Natural killer cell (primary cell): ENCODE measurements at regions not wholly inside any gene's neighbourhood (a gene's known extent, or its start where the extent isn't known, plus 50 kb on each side); places are given as distances from the start of the nearest gene placed in this dataset.

ENCODE experiments used
- ATAC-seq, 3 donors: fragments of 150-1000 bp in 2 of 3; fragments of 200-7000 bp in 1 of 3; cut with Tn5 transposase; 1 replicate in 1 of 3; 2 replicates in 2 of 3; pipeline ENCODE4 v1.10.0; 2021; ENCODE audit warnings: mild to moderate bottlenecking in 2 of 3, moderate library complexity in 2 of 3
- DNase-seq, 2 donors: peaks; one replicate each; pipeline versions ENCODE4 v3.0.0 to v3.0.0-alpha.2; 2013 to 2021; ENCODE audit warnings: mixed read lengths in 1 of 2
- H3K27ac ChIP-seq: one replicate; pipeline ENCODE4 v1.5.1; 2013; ENCODE audit warnings: mild to moderate bottlenecking, low read length
- H3K27me3 ChIP-seq: one replicate; pipeline ENCODE4 v1.6.1; 2013; ENCODE audit warnings: low read length; ENCODE audit not compliant: control insufficient read depth, insufficient read depth
- H3K36me3 ChIP-seq: one replicate; pipeline ENCODE4 v1.6.1; 2013; ENCODE audit warnings: low read length; ENCODE audit not compliant: control insufficient read depth, insufficient read depth
- H3K4me1 ChIP-seq: one replicate; pipeline ENCODE4 v1.6.1; 2013; ENCODE audit warnings: low read length; ENCODE audit not compliant: control insufficient read depth, insufficient read depth
- H3K4me3 ChIP-seq: one replicate; pipeline ENCODE4 v1.5.1; 2013; ENCODE audit warnings: low read length
- H3K9me3 ChIP-seq: one replicate; pipeline ENCODE4 v1.6.1; 2013; ENCODE audit warnings: low read length; ENCODE audit not compliant: control insufficient read depth, insufficient read depth
- H3K27ac Mint-ChIP-seq, 2 donors: one replicate each; pipeline ENCODE4 v1.8.0; 2022; ENCODE audit warnings: mild to moderate bottlenecking in 2 of 2, mixed read lengths in 2 of 2, moderate library complexity in 1 of 2
- H3K27me3 Mint-ChIP-seq, 2 donors: one replicate each; pipeline ENCODE4 v1.8.0; 2022; ENCODE audit warnings: low read depth in 2 of 2, mixed read lengths in 2 of 2
- H3K36me3 Mint-ChIP-seq: one replicate; pipeline ENCODE4 v1.8.0; 2022; ENCODE audit warnings: mixed read lengths
- H3K4me1 Mint-ChIP-seq, 2 donors: one replicate each; pipeline ENCODE4 v1.8.0; 2022; ENCODE audit warnings: mixed read lengths in 2 of 2
- H3K4me3 Mint-ChIP-seq: one replicate; pipeline ENCODE4 v1.8.0; 2022; ENCODE audit warnings: mild to moderate bottlenecking, moderate library complexity, mixed read lengths
- H3K9me3 Mint-ChIP-seq, 2 donors: one replicate each; pipeline ENCODE4 v1.8.0; 2022; ENCODE audit warnings: mixed read lengths in 2 of 2
- CTCF ChIP-seq: fragments of 200-600 bp; IDR thresholded peaks from one replicate; pipeline ENCODE4 v1.8.0; 2022; ENCODE audit warnings: antibody characterized with exemption
- WGBS: methylation state at CpG from one replicate; pipeline ENCODE4 v1.1.7; 2013; ENCODE audit warnings: missing lambda C conversion rate; ENCODE audit not compliant: insufficient coverage; 5-methylcytosine and 5-hydroxymethylcytosine counted together
- intact Hi-C: fragments of 100-400 bp; cut with micrococcal nuclease; formaldehyde crosslinking; loops from one replicate; pipeline ENCODE4 v1.14.2; 2022

- WGBS = 93% methylated on average over 1 of the region's 1 CpG
- no peaks in the 10 kb centered on the region for H3K4me1 ChIP-seq
These were observed 201.7 kb downstream of the TM2D1 start for GRCh38 chr1:61523229-61523628.

GRCh38 chr1:61520401-61520800 is 204.5 kb downstream of the TM2D1 start:
- H3K27me3 Mint-ChIP-seq = peaks cover 0 to 8% of the 10 kb centered on the region in 2 donors
- Histone ChIP-seq H3K4me3 (no peak overlapping the region), H3K36me3 (no peaks in the 10 kb centered on the region), H3K4me1 (no peaks in the 10 kb centered on the region), H3K27ac (no peak overlapping the region), H3K9me3 (no peaks in the 10 kb centered on the region), H3K27me3 (no peaks in the 10 kb centered on the region)
- H3K27ac Mint-ChIP-seq = no peak overlapping the region
- DNase-seq (no peak), ATAC-seq (no peak)
- no peaks in the 10 kb centered on the region for H3K9me3 Mint-ChIP-seq
- intact Hi-C loops = no loop called here
- no peak overlapping the region for H3K4me3 Mint-ChIP-seq
- H3K4me1 Mint-ChIP-seq = no peaks in the 10 kb centered on the region
- H3K36me3 Mint-ChIP-seq = no peaks in the 10 kb centered on the region
- TF ChIP-seq CTCF = no peak

More at GRCh38 chr1:61523229-61523628, 201.7 kb downstream of the TM2D1 start:
- Mint-ChIP-seq H3K9me3 (no peaks in the 10 kb centered on the region), H3K27ac (no peak overlapping the region), H3K27me3 (peaks cover 0 to 14% of the 10 kb centered on the region in 2 donors), H3K4me1 (no peaks in the 10 kb centered on the region), H3K4me3 (no peak overlapping the region), H3K36me3 (no peaks in the 10 kb centered on the region)
- intact Hi-C loops = no loop called here
- DNase-seq (no peak), ATAC-seq (no peak)
- Histone ChIP-seq H3K4me3 (no peak overlapping the region), H3K27me3 (no peaks in the 10 kb centered on the region), H3K9me3 (no peaks in the 10 kb centered on the region), H3K27ac (no peak overlapping the region), H3K36me3 (no peaks in the 10 kb centered on the region)
- no peak for TF ChIP-seq CTCF

GRCh38 chr1:61519631-61520030 is 205.3 kb downstream of the TM2D1 start:
- ATAC-seq = no peak
- H3K36me3 Mint-ChIP-seq = no peaks in the 10 kb centered on the region
- H3K9me3 Mint-ChIP-seq = no peaks in the 10 kb centered on the region
- Histone ChIP-seq H3K4me3 (no peak overlapping the region), H3K27ac (no peak overlapping the region), H3K27me3 (no peaks in the 10 kb centered on the region), H3K4me1 (no peaks in the 10 kb centered on the region), H3K36me3 (no peaks in the 10 kb centered on the region), H3K9me3 (no peaks in the 10 kb centered on the region)
- H3K4me1 Mint-ChIP-seq = no peaks in the 10 kb centered on the region
- no peak for TF ChIP-seq CTCF
- no peak for DNase-seq
- no peak overlapping the region for H3K4me3 Mint-ChIP-seq
- intact Hi-C loops = no loop called here
- no CpG with 5 or more reads among the region's 2 CpGs for whole genome bisulfite sequencing
- peaks cover 0 to 5% of the 10 kb centered on the region in 2 donors for H3K27me3 Mint-ChIP-seq
- H3K27ac Mint-ChIP-seq = no peak overlapping the region

GRCh38 chr1:61518670-61519400 is 206.1 kb downstream of the TM2D1 start:
- H3K36me3 ChIP-seq = no peaks in the 10 kb centered on the region
- Mint-ChIP-seq H3K27me3 (no peaks in the 10 kb centered on the region), H3K4me1 (no peaks in the 10 kb centered on the region), H3K9me3 (no peaks in the 10 kb centered on the region), H3K36me3 (no peaks in the 10 kb centered on the region), H3K4me3 (no peak overlapping the region), H3K27ac (no peak overlapping the region)
- TF ChIP-seq CTCF = no peak
- no peaks in the 10 kb centered on the region for H3K27me3 ChIP-seq
- intact Hi-C loops = no loop called here
- ATAC-seq (no peak), DNase-seq (no peak)
- WGBS = no CpG with 5 or more reads among the region's 1 CpG
- no peak overlapping the region for H3K27ac ChIP-seq
- no peak overlapping the region for H3K4me3 ChIP-seq
- no peaks in the 10 kb centered on the region for H3K4me1 ChIP-seq
- H3K9me3 ChIP-seq = no peaks in the 10 kb centered on the region
